Upper lobe of left lung (tissue), 6 donors: ENCODE measurements at regions not wholly inside any gene's neighbourhood (a gene's known extent, or its start where the extent isn't known, plus 50 kb on each side); places are given as distances from the start of the nearest gene placed in this dataset.

ENCODE experiments used
- ATAC-seq, 2 donors: fragments of 200-7000 bp; cut with Tn5 transposase; one replicate each; pipeline ENCODE4 v1.9.1; 2022; ENCODE audit warnings: mild to moderate bottlenecking in 2 of 2, moderate library complexity in 2 of 2; ENCODE audit not compliant: low FRiP score in 2 of 2
- DNase-seq, 2 donors: peaks; one replicate each; pipeline ENCODE4 v3.0.0-alpha.2; 2019 to 2020
- H3K27ac ChIP-seq, 4 donors: fragments of 200-600 bp; sonication (generic); one replicate each; pipeline ENCODE4 v1.5.1; 2016 to 2019
- H3K27me3 ChIP-seq, 4 donors: fragments of 200-600 bp; sonication (generic); one replicate each; pipeline ENCODE4 v1.5.1; 2017 to 2019
- H3K36me3 ChIP-seq, 4 donors: fragments of 200-600 bp; sonication (generic); one replicate each; pipeline ENCODE4 v1.5.1; 2016 to 2019
- H3K4me1 ChIP-seq, 4 donors: fragments of 200-600 bp; sonication (generic); one replicate each; pipeline ENCODE4 v1.5.1; 2018 to 2019
- H3K4me3 ChIP-seq, 4 donors: fragments of 200-600 bp; sonication (generic); one replicate each; pipeline ENCODE4 v1.5.1; 2017 to 2019; ENCODE audit warnings: mild to moderate bottlenecking in 2 of 4, moderate library complexity in 1 of 4
- H3K9me3 ChIP-seq, 4 donors: fragments of 200-600 bp; sonication (generic); one replicate each; pipeline ENCODE4 v1.5.1; 2018 to 2019
- EP300 ChIP-seq, 4 donors: sonication (generic); formaldehyde crosslinking; IDR thresholded peaks; one replicate each; pipeline ENCODE4 v1.5.1; 2017; ENCODE audit warnings: antibody characterized with exemption in 4 of 4, control low read depth in 2 of 4
- POLR2A ChIP-seq, 4 donors: fragments of 450-650 bp; IDR thresholded peaks; one replicate each; pipeline ENCODE4 v1.5.1; 2016 to 2017; ENCODE audit warnings: antibody characterized with exemption in 4 of 4, mild to moderate bottlenecking in 2 of 4
- POLR2AphosphoS5 ChIP-seq, 2 donors: sonication (generic); formaldehyde crosslinking; IDR thresholded peaks; one replicate each; pipeline ENCODE4 v1.5.1; 2017; ENCODE audit warnings: antibody characterized with exemption in 2 of 2
- WGBS, 2 donors: methylation state at CpG; one replicate each; pipeline ENCODE4 v1.1.5; 2017 to 2018; 5-methylcytosine and 5-hydroxymethylcytosine counted together
- TF ChIP-seq, protein P1 (sequence below), 6 experiments: fragments of 450-650 bp in 4 of 6; fragments of 200-600 bp in 2 of 6; sonication (generic) in 2 of 6; IDR thresholded peaks; one replicate each; pipeline ENCODE4 v1.5.1; 2016 to 2019; ENCODE audit warnings: antibody characterized with exemption in 6 of 6
- donor health status: DM: no; HTN: no; CAD: no; lungs with moderate emphysema.
- donor health status: DM: no; HTN: yes; CAD: no; lungs with severe emphysema.

DNA sequence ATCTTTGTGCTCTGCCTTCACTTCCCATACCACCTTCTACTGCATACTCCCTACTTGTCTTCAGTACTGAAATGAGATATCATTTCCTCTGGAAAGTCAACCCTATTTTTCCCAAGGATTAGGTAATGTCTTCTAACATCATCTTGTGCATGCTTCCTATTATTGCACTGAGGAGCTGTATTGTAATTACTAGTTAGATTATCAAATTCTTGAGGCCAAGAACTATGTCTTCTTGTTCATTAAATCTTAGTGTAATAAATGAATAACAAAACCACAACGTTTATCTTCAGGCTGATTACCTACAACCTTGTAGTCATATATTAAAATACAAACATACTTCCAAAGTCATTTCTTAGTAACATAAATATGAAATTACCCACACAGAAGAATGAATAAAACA, 87.9 kb upstream of the POU5F2 start:
- Histone ChIP-seq H3K4me3 (no peak overlapping the region), H3K36me3 (no peaks in the 10 kb centered on the region), H3K27me3 (no peaks in the 10 kb centered on the region), H3K4me1 (no peaks in the 10 kb centered on the region), H3K27ac (no peak overlapping the region), H3K9me3 (no peaks in the 10 kb centered on the region)
- WGBS, 2 donors: 82 to 88% methylated on average over 1 of the region's 1 CpG
- no peak for ATAC-seq
- TF ChIP-seq POLR2A (IDR thresholded peaks at IDR 0.05) (no peak), EP300 (IDR thresholded peaks at IDR 0.05) (no peak), POLR2AphosphoS5 (IDR thresholded peaks at IDR 0.05) (no peak)
- TF ChIP-seq, protein P1, sequence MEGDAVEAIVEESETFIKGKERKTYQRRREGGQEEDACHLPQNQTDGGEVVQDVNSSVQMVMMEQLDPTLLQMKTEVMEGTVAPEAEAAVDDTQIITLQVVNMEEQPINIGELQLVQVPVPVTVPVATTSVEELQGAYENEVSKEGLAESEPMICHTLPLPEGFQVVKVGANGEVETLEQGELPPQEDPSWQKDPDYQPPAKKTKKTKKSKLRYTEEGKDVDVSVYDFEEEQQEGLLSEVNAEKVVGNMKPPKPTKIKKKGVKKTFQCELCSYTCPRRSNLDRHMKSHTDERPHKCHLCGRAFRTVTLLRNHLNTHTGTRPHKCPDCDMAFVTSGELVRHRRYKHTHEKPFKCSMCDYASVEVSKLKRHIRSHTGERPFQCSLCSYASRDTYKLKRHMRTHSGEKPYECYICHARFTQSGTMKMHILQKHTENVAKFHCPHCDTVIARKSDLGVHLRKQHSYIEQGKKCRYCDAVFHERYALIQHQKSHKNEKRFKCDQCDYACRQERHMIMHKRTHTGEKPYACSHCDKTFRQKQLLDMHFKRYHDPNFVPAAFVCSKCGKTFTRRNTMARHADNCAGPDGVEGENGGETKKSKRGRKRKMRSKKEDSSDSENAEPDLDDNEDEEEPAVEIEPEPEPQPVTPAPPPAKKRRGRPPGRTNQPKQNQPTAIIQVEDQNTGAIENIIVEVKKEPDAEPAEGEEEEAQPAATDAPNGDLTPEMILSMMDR (IDR thresholded peaks at IDR 0.05): no peak
- no peak for DNase-seq

DNA sequence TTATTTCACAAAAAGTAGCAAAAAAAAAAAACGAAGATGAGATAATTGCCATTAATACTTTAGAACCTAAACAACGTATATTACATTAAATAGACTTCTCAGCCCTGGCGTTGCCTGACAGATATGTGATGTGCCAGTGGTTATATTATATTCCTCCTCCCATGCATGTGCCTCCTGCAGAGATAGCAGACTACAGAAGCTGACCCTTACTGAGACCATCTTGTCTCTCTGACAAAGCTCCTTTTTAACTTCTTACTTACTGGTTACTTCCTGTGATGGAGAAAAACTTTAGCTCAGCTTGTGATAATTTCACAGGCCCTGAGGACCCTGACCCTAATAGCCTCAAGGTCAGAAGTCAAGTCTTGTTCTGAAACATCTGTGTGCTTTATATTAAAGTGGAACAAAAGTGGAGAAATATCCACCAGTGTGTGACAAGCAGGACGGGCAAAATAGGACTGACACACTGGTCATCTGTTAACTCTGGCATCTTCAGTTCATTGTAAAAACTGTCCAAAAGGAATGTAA, 80.6 kb upstream of the POU5F2 start:
- 85 to 88% methylated on average over 4 of the region's 4 CpGs for WGBS, 2 donors
- H3K4me3 ChIP-seq: no peak overlapping the region
- ATAC-seq: no peak
- TF ChIP-seq POLR2AphosphoS5 (IDR thresholded peaks at IDR 0.05): no peak
- no peak for TF ChIP-seq POLR2A (IDR thresholded peaks at IDR 0.05)
- TF ChIP-seq EP300 (IDR thresholded peaks at IDR 0.05): no peak
- TF ChIP-seq, protein P1 (IDR thresholded peaks at IDR 0.05): no peak
- H3K27me3 ChIP-seq: no peaks in the 10 kb centered on the region
- peaks cover 0 to 10% (median 0%) of the 10 kb centered on the region in 4 donors for H3K36me3 ChIP-seq
- no peaks in the 10 kb centered on the region for H3K9me3 ChIP-seq
- H3K27ac ChIP-seq: no peak overlapping the region
- H3K4me1 ChIP-seq: no peaks in the 10 kb centered on the region
- no peak for DNase-seq

DNA sequence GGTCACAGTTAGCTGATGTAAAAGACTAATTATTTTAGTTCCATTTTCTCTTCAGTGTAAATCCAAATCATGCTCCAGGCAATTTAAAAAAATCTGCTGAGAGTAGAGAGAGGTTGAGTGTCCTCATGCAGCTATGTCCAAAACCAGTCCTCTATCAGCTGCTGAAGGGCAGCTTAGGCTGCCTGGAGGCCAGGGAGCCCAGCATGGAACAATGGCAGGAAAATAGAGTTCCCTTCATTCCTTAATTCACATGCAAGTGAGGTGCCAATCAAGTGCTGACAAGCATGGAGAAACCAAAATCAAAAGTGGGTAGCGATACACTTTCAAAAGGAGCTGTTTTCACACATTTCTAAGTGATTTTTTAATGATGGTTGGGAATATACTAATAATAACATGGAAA, 78.3 kb upstream of the POU5F2 start:
- DNase-seq: no peak
- H3K27ac ChIP-seq: no peak overlapping the region
- H3K4me1 ChIP-seq: no peaks in the 10 kb centered on the region
- ATAC-seq: no peak
- peaks cover 0 to 10% (median 0%) of the 10 kb centered on the region in 4 donors for H3K36me3 ChIP-seq
- no peaks in the 10 kb centered on the region for H3K9me3 ChIP-seq
- no peak overlapping the region for H3K4me3 ChIP-seq
- TF ChIP-seq POLR2AphosphoS5 (IDR thresholded peaks at IDR 0.05) (no peak), POLR2A (IDR thresholded peaks at IDR 0.05) (no peak), EP300 (IDR thresholded peaks at IDR 0.05) (no peak)
- TF ChIP-seq, protein P1 (IDR thresholded peaks at IDR 0.05): no peak
- WGBS, 2 donors: 96 to 97% methylated on average over 1 of the region's 1 CpG
- H3K27me3 ChIP-seq: no peaks in the 10 kb centered on the region

DNA sequence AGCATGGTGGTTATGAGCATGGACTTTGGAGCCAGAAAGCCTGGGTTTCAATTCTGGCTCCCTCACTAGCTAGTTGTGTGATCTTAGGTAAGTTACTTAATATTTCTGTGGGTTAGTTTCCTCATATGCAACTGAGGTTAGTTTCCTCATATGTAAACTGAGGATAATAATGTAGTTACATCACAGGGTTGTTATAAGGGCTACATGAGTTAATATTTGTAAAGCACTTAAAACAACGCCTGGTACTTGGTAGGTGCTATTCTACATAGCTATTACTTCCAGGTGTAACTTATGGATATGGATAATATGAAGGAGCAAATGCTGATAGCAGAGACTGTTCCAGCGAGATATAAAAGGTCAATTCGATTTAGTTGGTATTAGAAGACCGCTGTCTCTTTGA, 69.4 kb upstream of the POU5F2 start:
- TF ChIP-seq POLR2A (IDR thresholded peaks at IDR 0.05) (no peak), POLR2AphosphoS5 (IDR thresholded peaks at IDR 0.05) (no peak), EP300 (IDR thresholded peaks at IDR 0.05) (no peak)
- TF ChIP-seq, protein P1 (IDR thresholded peaks at IDR 0.05): no peak
- DNase-seq (no peak), ATAC-seq (no peak)
- Histone ChIP-seq H3K36me3 (no peaks in the 10 kb centered on the region), H3K9me3 (no peaks in the 10 kb centered on the region), H3K4me1 (peaks cover 0 to under 1% (median 0%) of the 10 kb centered on the region in 4 donors), H3K4me3 (no peak overlapping the region), H3K27me3 (no peaks in the 10 kb centered on the region), H3K27ac (no peak overlapping the region)
- 78 to 80% methylated on average over 4 of the region's 4 CpGs for WGBS, 2 donors

DNA sequence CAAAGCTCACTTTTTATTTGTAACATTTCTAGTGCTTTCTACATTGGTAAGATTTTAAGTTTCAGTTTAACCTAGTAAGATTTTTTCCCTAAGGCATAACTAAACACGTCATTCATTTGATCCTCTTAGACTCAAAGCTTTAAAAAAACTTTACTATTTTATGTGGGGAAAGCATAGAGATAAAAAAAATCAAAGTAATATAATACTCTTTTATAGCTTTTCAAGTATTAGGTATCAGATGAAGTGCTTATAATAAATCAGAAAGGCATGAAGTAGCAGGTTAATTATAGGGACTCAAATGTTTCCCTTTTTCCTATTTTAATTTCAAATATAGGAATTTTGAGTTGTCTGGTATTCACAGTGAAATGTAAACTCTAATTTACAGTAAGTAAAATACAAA, 68.0 kb upstream of the POU5F2 start:
- Histone ChIP-seq H3K4me1 (peaks cover 0 to 5% (median 0%) of the 10 kb centered on the region in 4 donors), H3K4me3 (no peak overlapping the region), H3K27me3 (no peaks in the 10 kb centered on the region), H3K9me3 (no peaks in the 10 kb centered on the region), H3K27ac (no peak overlapping the region), H3K36me3 (no peaks in the 10 kb centered on the region)
- TF ChIP-seq EP300 (IDR thresholded peaks at IDR 0.05): no peak
- TF ChIP-seq POLR2AphosphoS5 (IDR thresholded peaks at IDR 0.05): no peak
- TF ChIP-seq, protein P1 (IDR thresholded peaks at IDR 0.05): no peak
- TF ChIP-seq POLR2A (IDR thresholded peaks at IDR 0.05): no peak
- no peak for ATAC-seq
- WGBS, 2 donors: 75 to 89% methylated on average over 1 of the region's 1 CpG
- no peak for DNase-seq
